K562 (cell line): ENCODE measurements at regions not wholly inside any gene's neighbourhood (a gene's known extent, or its start where the extent isn't known, plus 50 kb on each side); places are given as distances from the start of the nearest gene placed in this dataset.
A peak's percentile ranks its signal among the peaks of the same experiment; 100 is the strongest.

ENCODE experiments used
- DACH1 ChIP-seq: fragments of 450-650 bp; IDR thresholded peaks from 2 replicates; pipeline ENCODE4 v1.6.1; 2018; ENCODE audit not compliant: partially characterized antibody
- UBTF ChIP-seq, 2 experiments: IDR thresholded peaks; 2 replicates each; pipeline ENCODE4 v1.6.1; 2012; ENCODE audit warnings: improper control_type of control experiment in 2 of 2, low read depth in 2 of 2, low read length in 2 of 2, borderline replicate concordance in 1 of 2
- ZBTB26 ChIP-seq: fragments of 450-650 bp; formaldehyde crosslinking; IDR thresholded peaks from 2 replicates; pipeline ENCODE4 v1.4.0; 2022; ENCODE audit warnings: missing genetic modification characterization
- ZNF407 ChIP-seq: fragments of 450-650 bp; IDR thresholded peaks from 2 replicates; pipeline ENCODE4 v1.6.1; 2016; ENCODE audit warnings: low read depth

- TF ChIP-seq ZBTB26 (peak; percentile 97), UBTF (IDR thresholded peaks at IDR 0.05; ENCODE audit: borderline replicate concordance in 1 of 2, low read depth in 2 of 2, low read length in 2 of 2) (no peak; a peak in 1 of 4 replicates), ZNF407 (peak; percentile 43; the same call in 1 of the 2 replicates), DACH1 (no peak)
Measured at GRCh38 chr21:35206141-35207125, 157.3 kb upstream of the RUNX1 start (continued).
